Esophagus squamous epithelium (tissue), 4 donors: ENCODE measurements at regions not wholly inside any gene's neighbourhood (a gene's known extent, or its start where the extent isn't known, plus 50 kb on each side); places are given as distances from the start of the nearest gene placed in this dataset.

Experiments used
- POLR2A ChIP-seq, 4 donors: fragments of 450-650 bp; IDR thresholded peaks; one replicate each; pipeline ENCODE4 v1.6.1; 2017; ENCODE audit warnings: antibody characterized with exemption in 4 of 4, mild to moderate bottlenecking in 4 of 4, moderate library complexity in 3 of 4
- TF ChIP-seq, protein P1 (sequence below), 6 experiments: fragments of 450-650 bp in 4 of 6; fragments of 200-600 bp in 2 of 6; sonication (generic) in 2 of 6; IDR thresholded peaks; one replicate each; pipeline ENCODE4 v1.5.1; 2016 to 2019; ENCODE audit warnings: antibody characterized with exemption in 6 of 6, mild to moderate bottlenecking in 4 of 6, moderate library complexity in 4 of 6

DNA sequence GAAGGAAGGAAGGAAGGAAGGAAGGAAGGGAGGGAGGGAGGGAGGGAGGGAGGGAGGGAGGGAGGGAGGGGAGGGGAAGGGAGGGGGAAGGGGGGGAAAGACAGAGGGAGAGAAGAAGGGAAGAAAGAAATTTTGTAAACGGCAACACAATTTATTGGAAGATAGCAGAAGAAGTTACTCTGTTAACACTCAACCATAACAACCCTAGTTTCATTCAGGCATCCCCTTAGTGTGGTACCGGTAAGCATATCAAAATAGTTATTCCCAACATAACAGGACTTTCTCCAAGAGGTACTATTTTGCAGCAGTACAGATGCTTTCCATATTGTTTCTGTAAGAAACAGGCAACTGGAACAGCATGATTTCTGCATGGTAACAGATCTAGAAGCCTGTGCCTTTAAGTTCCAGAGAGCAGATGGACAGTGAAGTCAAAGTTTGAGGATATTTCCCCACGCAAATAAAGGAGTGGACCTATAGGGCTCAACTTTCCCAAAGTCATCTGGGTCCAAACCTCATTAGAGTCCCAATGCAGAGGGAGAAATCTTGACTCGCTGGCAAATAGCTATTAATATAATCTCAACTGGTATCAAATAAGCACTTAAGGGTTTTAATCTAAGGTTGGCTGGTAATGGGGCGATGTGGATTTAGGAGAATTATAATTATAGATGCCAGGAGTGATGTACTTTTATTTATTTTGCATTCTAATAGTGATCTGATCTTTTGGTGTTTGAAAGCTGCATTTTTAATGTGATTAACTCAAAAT lies 69.4 kb downstream of the TENT5A start:
- TF ChIP-seq, protein P1, sequence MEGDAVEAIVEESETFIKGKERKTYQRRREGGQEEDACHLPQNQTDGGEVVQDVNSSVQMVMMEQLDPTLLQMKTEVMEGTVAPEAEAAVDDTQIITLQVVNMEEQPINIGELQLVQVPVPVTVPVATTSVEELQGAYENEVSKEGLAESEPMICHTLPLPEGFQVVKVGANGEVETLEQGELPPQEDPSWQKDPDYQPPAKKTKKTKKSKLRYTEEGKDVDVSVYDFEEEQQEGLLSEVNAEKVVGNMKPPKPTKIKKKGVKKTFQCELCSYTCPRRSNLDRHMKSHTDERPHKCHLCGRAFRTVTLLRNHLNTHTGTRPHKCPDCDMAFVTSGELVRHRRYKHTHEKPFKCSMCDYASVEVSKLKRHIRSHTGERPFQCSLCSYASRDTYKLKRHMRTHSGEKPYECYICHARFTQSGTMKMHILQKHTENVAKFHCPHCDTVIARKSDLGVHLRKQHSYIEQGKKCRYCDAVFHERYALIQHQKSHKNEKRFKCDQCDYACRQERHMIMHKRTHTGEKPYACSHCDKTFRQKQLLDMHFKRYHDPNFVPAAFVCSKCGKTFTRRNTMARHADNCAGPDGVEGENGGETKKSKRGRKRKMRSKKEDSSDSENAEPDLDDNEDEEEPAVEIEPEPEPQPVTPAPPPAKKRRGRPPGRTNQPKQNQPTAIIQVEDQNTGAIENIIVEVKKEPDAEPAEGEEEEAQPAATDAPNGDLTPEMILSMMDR (IDR thresholded peaks at IDR 0.05) = no peak
- TF ChIP-seq POLR2A (IDR thresholded peaks at IDR 0.05) = no peak
